Cerebellar cortex (tissue), 1 donor: ENCODE measurements at regions not wholly inside any gene's neighbourhood (a gene's known extent, or its start where the extent isn't known, plus 50 kb on each side); places are given as distances from the start of the nearest gene placed in this dataset.
A peak's percentile ranks its signal among the peaks of the same experiment; 100 is the strongest.
"Not testable (repeated sequence)": the region's sequence is repeated elsewhere in the genome, so short reads cannot be mapped to it uniquely, and the experiment has no call there.

Experiments
- DNase-seq: peaks from one replicate; pipeline ENCODE4 v3.0.0-alpha.2; 2015; ENCODE audit warnings: low spot score

- no peak for DNase-seq
These were observed 853.2 kb downstream of the UQCRFS1 start for GRCh38 chr19:28359431-28360414.

- DNase-seq = no peak
These were observed 854.3 kb downstream of the UQCRFS1 start for GRCh38 chr19:28358633-28359032.

- DNase-seq = no peak
These were observed 861.2 kb downstream of the UQCRFS1 start for GRCh38 chr19:28351761-28352160.

- not testable (repeated sequence) for DNase-seq
These were observed 861.6 kb downstream of the UQCRFS1 start for GRCh38 chr19:28351321-28351720.

GRCh38 chr19:28350673-28351072 lies 862.3 kb downstream of the UQCRFS1 start:
- DNase-seq = no peak

GRCh38 chr19:28350037-28350436 lies 862.9 kb downstream of the UQCRFS1 start:
- DNase-seq = no peak

GRCh38 chr19:28349604-28350003 lies 863.3 kb downstream of the UQCRFS1 start:
- no peak for DNase-seq

- DNase-seq = no peak
These were observed 867.1 kb downstream of the UQCRFS1 start for GRCh38 chr19:28345811-28346210.

- no peak for DNase-seq
These were observed 871.1 kb downstream of the UQCRFS1 start for GRCh38 chr19:28341810-28342350.

GRCh38 chr19:28334419-28334818 lies 878.5 kb downstream of the UQCRFS1 start:
- DNase-seq = no peak

- no peak for DNase-seq
These were observed 879.0 kb downstream of the UQCRFS1 start for GRCh38 chr19:28333909-28334308.

GRCh38 chr19:28332886-28333285 lies 880.1 kb downstream of the UQCRFS1 start:
- no peak for DNase-seq

GRCh38 chr19:28332351-28332750 lies 880.6 kb downstream of the UQCRFS1 start:
- no peak for DNase-seq

- DNase-seq = no peak
These were observed 881.4 kb downstream of the UQCRFS1 start for GRCh38 chr19:28331596-28331995.

- no peak for DNase-seq
These were observed 882.1 kb downstream of the UQCRFS1 start for GRCh38 chr19:28330831-28331230.

GRCh38 chr19:28329429-28329828 lies 883.5 kb downstream of the UQCRFS1 start:
- DNase-seq = no peak

- no peak for DNase-seq
These were observed 885.0 kb downstream of the UQCRFS1 start for GRCh38 chr19:28327905-28328304.

GRCh38 chr19:28326746-28327145 lies 886.2 kb downstream of the UQCRFS1 start:
- DNase-seq = no peak

GRCh38 chr19:28324275-28325060 lies 888.5 kb downstream of the UQCRFS1 start:
- DNase-seq = no peak

GRCh38 chr19:28322945-28323344 lies 890.0 kb downstream of the UQCRFS1 start:
- DNase-seq = no peak

- DNase-seq = peak; percentile 64
These were observed 890.5 kb downstream of the UQCRFS1 start for GRCh38 chr19:28322491-28322890.

- peak; percentile 57 for DNase-seq
These were observed 893.0 kb downstream of the UQCRFS1 start for GRCh38 chr19:28319918-28320317.

GRCh38 chr19:28319227-28319626 lies 893.7 kb downstream of the UQCRFS1 start:
- peak; percentile 54 for DNase-seq
